ENCODE measurements at regions not wholly inside any gene's neighbourhood (a gene's known extent, or its start where the extent isn't known, plus 50 kb on each side); places are given as distances from the start of the nearest gene placed in this dataset.

DNA sequence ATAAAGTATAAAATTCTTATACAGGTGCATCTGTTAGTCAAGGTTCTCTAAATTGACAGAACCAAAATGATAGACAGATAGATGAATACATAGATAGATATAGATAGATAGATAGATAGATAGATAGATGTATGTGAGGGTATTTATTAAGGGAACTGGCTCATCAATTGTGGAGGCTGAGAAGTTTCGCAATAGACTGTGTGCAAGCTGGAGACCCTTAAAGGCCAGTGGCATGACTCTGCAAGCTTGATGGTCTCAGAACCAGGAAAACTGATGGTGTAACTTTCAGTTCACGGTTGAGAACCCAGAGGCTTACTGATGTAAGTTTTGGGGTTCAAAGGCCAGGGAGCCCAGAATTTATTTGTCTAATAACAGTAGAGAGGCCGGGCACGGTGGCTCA, 1123.7 kb upstream of the CADM2 start:
- Histone ChIP-seq H3K36me3 (ENCODE audit: control insufficient read depth, insufficient read depth, low read length, severe bottlenecking) (no peaks in the 10 kb centered on the region), H3K9me3 (ENCODE audit: control insufficient read depth, low read length) (peaks cover 14% of the 10 kb centered on the region), H3K4me3 (ENCODE audit: low read length) (no peak overlapping the region), H3K4me1 (ENCODE audit: control insufficient read depth, insufficient read depth, low read length) (no peaks in the 10 kb centered on the region), H3K27me3 (replicated peaks; ENCODE audit: control insufficient read depth, insufficient read depth, low read length) (no peaks in the 10 kb centered on the region), H3K9ac (ENCODE audit: low read length) (no peak overlapping the region)
- DNase-seq (ENCODE audit: low read depth) = no peak

DNA sequence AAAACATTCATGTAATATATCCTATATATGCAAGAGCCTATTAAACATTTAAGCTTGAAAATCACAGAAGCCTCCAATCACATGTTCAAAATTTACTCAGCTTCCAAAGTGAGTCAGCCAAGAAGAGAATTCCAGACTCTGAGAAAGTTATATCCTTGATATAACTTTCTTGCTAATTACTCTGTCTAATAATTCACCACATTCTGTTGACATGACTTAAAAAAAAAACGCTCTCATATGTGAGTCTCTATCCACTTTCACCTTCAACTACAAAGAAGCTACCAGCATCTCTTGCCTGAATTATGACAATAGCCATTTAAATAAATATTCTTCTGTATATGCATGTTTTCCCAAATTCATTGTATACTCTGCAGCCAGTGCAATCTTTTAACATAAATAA, 1116.3 kb upstream of the CADM2 start:
- H3K4me1 ChIP-seq (ENCODE audit: control insufficient read depth, insufficient read depth, low read length) = no peaks in the 10 kb centered on the region
- no peak overlapping the region for H3K9ac ChIP-seq (ENCODE audit: low read length)
- H3K36me3 ChIP-seq (ENCODE audit: control insufficient read depth, insufficient read depth, low read length, severe bottlenecking) = no peaks in the 10 kb centered on the region
- no peaks in the 10 kb centered on the region for H3K27me3 ChIP-seq (replicated peaks; ENCODE audit: control insufficient read depth, insufficient read depth, low read length)
- no peak overlapping the region for H3K4me3 ChIP-seq (ENCODE audit: low read length)
- DNase-seq (ENCODE audit: low read depth) = no peak
- no peaks in the 10 kb centered on the region for H3K9me3 ChIP-seq (ENCODE audit: control insufficient read depth, low read length)

DNA sequence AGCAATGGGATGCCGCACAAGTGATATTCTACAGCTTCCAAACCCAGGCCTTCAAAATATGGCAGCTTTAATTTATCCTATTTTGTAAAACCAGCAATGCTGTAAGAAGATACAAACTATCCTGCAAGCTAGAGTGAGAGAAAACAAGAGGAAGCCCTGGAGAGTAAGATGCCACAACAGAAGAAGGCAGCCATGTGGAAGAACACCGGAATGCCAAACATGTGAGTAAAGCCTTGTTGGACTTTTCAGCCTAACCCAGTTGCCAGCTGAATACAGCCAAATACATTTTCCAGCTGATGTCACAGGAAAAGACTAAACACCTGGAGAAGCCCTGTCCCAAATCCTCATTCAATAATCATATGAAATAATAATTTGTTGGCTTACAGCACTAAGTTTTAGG, 1115.1 kb upstream of the CADM2 start:
- no peak overlapping the region for H3K4me3 ChIP-seq (ENCODE audit: low read length)
- no peaks in the 10 kb centered on the region for H3K27me3 ChIP-seq (replicated peaks; ENCODE audit: control insufficient read depth, insufficient read depth, low read length)
- no peaks in the 10 kb centered on the region for H3K4me1 ChIP-seq (ENCODE audit: control insufficient read depth, insufficient read depth, low read length)
- no peaks in the 10 kb centered on the region for H3K9me3 ChIP-seq (ENCODE audit: control insufficient read depth, low read length)
- no peaks in the 10 kb centered on the region for H3K36me3 ChIP-seq (ENCODE audit: control insufficient read depth, insufficient read depth, low read length, severe bottlenecking)
- H3K9ac ChIP-seq (ENCODE audit: low read length) = no peak overlapping the region
- DNase-seq (ENCODE audit: low read depth) = no peak

DNA sequence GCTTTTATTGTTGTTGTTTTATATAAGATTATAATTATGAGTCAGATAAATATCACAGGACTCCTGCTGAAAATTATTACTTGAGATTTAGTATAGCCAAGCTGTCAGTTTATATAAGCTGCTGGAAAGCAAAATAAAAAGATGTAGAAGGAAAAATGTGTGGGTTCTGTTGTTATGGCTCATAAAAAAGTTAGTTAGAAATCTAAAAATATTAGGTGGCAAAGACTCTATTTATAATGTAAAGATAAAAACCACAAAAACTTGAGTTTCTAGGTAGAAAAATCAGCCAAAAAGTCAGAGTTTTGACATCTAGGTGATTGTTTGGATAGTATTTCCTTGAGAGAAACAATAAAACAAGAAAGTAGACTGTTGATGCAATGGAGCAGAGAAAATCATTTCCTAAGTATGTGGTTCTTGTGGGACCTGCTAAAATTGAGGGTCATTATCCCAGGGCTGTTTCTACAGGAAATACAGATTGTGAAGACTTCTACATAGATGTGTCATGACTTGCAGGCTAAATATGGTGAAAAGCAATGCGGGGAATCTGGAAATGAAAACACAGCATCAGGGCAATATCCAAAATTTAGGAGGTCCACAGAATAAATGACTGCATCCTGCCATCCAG, 1109.6 kb upstream of the CADM2 start:
- Histone ChIP-seq H3K9me3 (ENCODE audit: control insufficient read depth, low read length) (peaks cover 3% of the 10 kb centered on the region), H3K4me1 (ENCODE audit: control insufficient read depth, insufficient read depth, low read length) (no peaks in the 10 kb centered on the region), H3K4me3 (ENCODE audit: low read length) (no peak overlapping the region), H3K9ac (ENCODE audit: low read length) (no peak overlapping the region), H3K27me3 (replicated peaks; ENCODE audit: control insufficient read depth, insufficient read depth, low read length) (no peaks in the 10 kb centered on the region), H3K36me3 (ENCODE audit: control insufficient read depth, insufficient read depth, low read length, severe bottlenecking) (no peaks in the 10 kb centered on the region)
- no peak for DNase-seq (ENCODE audit: low read depth)

DNA sequence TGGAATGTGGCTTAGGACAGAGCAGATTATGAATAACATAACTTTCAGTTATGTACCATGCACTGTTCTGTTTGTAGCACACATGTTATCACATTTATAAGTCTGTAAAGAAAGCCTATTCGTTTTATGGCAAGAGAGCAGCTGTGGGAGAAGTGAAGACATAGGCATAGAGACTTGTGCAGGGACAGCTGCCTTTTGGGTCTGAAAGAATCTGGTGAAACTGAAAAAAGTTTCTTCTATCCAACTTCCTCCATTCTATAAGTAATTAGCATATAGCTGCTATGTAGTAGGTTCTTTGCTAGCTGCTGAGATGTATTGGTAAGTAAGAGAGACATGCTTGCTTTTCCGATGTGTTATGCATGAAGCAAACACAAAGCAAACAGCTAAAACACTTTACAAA, 1095.4 kb upstream of the CADM2 start:
- no peak for DNase-seq (ENCODE audit: low read depth)
- H3K9ac ChIP-seq (ENCODE audit: low read length) = no peak overlapping the region
- H3K27me3 ChIP-seq (replicated peaks; ENCODE audit: control insufficient read depth, insufficient read depth, low read length) = no peaks in the 10 kb centered on the region
- no peaks in the 10 kb centered on the region for H3K4me1 ChIP-seq (ENCODE audit: control insufficient read depth, insufficient read depth, low read length)
- H3K4me3 ChIP-seq (ENCODE audit: low read length) = no peak overlapping the region
- no peaks in the 10 kb centered on the region for H3K36me3 ChIP-seq (ENCODE audit: control insufficient read depth, insufficient read depth, low read length, severe bottlenecking)
- no peaks in the 10 kb centered on the region for H3K9me3 ChIP-seq (ENCODE audit: control insufficient read depth, low read length)

DNA sequence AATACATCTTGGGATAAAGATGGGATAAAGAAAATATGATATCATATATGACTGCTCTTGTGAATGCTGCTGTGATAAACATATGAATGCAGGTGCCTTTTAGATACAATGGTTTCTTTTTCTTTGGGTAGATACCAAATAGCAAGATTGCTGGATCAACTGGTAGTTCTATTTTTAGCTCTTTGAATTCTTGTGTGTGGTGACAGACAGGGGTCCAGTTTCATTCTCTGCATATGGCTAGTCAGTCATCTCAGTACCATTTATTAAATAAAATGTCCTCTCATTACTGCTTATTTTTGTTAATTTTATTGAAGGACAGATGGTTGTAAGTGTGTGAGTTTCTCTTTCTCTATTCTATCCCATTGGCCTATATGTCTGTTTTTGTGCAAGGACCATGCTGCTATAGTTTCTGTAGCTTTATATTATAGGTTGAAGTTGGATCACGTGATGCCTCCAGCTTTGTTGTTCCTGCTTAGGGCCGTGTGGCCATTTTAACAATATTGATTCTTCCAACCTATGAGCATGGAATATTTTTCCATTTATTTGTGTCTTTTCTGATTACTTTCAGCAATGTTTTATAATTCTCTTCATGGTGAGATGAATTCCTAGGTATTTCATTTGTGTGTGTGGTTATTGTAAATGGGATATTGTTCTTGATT, 1089.8 kb upstream of the CADM2 start:
- Histone ChIP-seq H3K27me3 (replicated peaks; ENCODE audit: control insufficient read depth, insufficient read depth, low read length) (no peaks in the 10 kb centered on the region), H3K4me1 (ENCODE audit: control insufficient read depth, insufficient read depth, low read length) (no peaks in the 10 kb centered on the region), H3K36me3 (ENCODE audit: control insufficient read depth, insufficient read depth, low read length, severe bottlenecking) (no peaks in the 10 kb centered on the region), H3K9me3 (ENCODE audit: control insufficient read depth, low read length) (peaks cover under 1% of the 10 kb centered on the region), H3K9ac (ENCODE audit: low read length) (no peak overlapping the region), H3K4me3 (ENCODE audit: low read length) (no peak overlapping the region)
- no peak for DNase-seq (ENCODE audit: low read depth)

DNA sequence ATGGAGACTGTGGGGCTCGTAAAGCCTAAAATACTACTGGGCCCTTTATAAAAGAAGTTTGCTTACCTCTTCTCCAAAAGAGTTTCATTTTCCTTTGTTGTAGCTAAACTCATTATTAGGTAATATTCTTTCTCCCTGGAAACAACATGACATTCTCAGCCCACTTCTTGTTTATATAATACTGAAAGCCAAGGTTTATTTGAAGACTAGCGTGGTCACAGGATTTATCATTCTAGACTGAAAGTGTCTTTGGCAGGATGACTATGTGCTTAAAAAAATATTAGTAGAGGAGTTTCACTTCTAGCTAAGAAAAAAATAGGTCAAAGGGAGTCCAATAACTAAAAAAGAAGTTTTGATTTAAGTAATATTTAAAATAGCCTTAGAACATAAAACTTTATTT, 1085.2 kb upstream of the CADM2 start:
- Histone ChIP-seq H3K9me3 (ENCODE audit: control insufficient read depth, low read length) (peaks cover 11% of the 10 kb centered on the region), H3K4me3 (ENCODE audit: low read length) (no peak overlapping the region)
- no peak for DNase-seq (ENCODE audit: low read depth)

DNA sequence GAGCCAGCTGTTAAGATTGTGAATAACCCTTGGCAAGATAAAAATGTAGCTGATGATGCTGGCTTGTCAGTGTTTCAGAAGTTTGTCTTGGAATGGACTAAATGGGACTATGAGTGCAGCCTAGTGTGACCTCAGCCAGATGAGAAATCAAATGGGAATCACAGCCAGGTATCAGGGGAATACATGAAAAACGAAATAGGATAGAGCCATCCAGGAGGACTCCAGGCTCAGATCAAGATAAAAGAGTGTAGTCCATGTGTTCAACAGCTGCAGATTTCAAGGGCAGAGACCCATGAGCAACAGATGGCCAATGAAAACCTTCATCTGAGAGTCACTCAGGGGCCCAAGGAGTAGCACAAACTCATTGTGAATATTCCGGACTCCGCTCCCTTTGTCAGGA, 1080.9 kb upstream of the CADM2 start:
- no peak for DNase-seq (ENCODE audit: low read depth)
- Histone ChIP-seq H3K9me3 (ENCODE audit: control insufficient read depth, low read length) (peaks cover 11% of the 10 kb centered on the region), H3K4me1 (ENCODE audit: control insufficient read depth, insufficient read depth, low read length) (no peaks in the 10 kb centered on the region), H3K9ac (ENCODE audit: low read length) (no peak overlapping the region), H3K4me3 (ENCODE audit: low read length) (no peak overlapping the region), H3K36me3 (ENCODE audit: control insufficient read depth, insufficient read depth, low read length, severe bottlenecking) (no peaks in the 10 kb centered on the region), H3K27me3 (replicated peaks; ENCODE audit: control insufficient read depth, insufficient read depth, low read length) (no peaks in the 10 kb centered on the region)

More for the DNA sequence above, 1085.2 kb upstream of the CADM2 start:
- Histone ChIP-seq H3K27me3 (replicated peaks; ENCODE audit: control insufficient read depth, insufficient read depth, low read length) (no peaks in the 10 kb centered on the region), H3K9ac (ENCODE audit: low read length) (no peak overlapping the region), H3K36me3 (ENCODE audit: control insufficient read depth, insufficient read depth, low read length, severe bottlenecking) (no peaks in the 10 kb centered on the region), H3K4me1 (ENCODE audit: control insufficient read depth, insufficient read depth, low read length) (no peaks in the 10 kb centered on the region)

DNA sequence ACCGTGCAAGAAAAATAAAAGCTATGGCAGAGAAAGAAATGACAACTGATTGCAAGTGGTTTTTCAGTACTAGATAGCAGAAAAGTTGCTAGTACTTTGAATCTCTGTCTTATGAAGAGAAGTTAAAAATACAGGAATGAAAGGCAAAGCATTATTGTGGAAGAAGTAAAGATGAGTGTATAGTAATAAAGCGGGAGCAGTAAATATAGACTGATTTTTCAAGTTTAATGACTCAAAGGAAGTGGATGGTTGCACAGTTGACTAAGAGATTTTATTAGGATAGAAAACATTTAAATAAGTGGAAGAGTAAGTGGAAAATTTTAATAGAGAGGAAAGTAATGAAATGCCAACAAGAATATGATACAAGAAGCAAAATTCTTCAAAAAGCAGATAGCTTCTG, 1076.1 kb upstream of the CADM2 start:
- Histone ChIP-seq H3K9ac (ENCODE audit: low read length) (no peak overlapping the region), H3K27me3 (replicated peaks; ENCODE audit: control insufficient read depth, insufficient read depth, low read length) (no peaks in the 10 kb centered on the region), H3K4me3 (ENCODE audit: low read length) (no peak overlapping the region), H3K9me3 (ENCODE audit: control insufficient read depth, low read length) (no peaks in the 10 kb centered on the region), H3K36me3 (ENCODE audit: control insufficient read depth, insufficient read depth, low read length, severe bottlenecking) (no peaks in the 10 kb centered on the region), H3K4me1 (ENCODE audit: control insufficient read depth, insufficient read depth, low read length) (no peaks in the 10 kb centered on the region)
- DNase-seq (ENCODE audit: low read depth) = no peak

DNA sequence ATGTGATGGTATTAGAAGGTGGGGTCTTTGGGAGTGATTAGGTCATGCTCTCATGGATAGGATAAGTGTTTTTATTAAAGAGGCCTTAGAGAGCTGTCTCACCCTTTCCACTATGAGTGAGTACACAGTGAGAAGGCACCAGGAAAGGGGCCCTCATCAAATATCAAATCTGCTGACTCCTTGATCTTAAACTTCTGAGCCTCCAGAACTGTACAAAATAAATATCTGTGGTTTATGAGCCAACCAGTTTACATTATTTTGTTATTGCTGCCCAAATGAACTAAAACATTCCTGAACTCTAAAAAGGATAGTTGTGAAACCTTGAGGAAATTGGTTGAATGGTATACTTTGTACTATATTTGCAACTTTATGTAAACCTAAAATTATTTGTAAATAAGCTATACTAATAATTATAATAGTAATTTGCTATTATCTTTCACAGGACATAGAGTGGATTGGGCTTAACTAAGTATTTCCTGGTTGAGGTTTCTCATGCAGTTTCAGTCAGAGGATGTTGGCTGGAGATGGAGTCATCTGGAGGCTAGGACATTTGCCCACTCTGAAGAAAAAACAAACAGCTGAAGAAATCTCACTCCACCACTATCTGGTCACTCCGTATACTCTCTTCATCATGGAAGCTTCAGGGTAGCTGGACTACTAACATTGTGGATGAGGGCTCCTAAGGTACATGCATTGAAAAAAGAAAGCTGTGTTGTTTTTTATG, 1068.6 kb upstream of the CADM2 start:
- Histone ChIP-seq H3K4me1 (ENCODE audit: control insufficient read depth, insufficient read depth, low read length) (no peaks in the 10 kb centered on the region), H3K36me3 (ENCODE audit: control insufficient read depth, insufficient read depth, low read length, severe bottlenecking) (no peaks in the 10 kb centered on the region), H3K27me3 (replicated peaks; ENCODE audit: control insufficient read depth, insufficient read depth, low read length) (no peaks in the 10 kb centered on the region), H3K9ac (ENCODE audit: low read length) (no peak overlapping the region), H3K9me3 (ENCODE audit: control insufficient read depth, low read length) (no peaks in the 10 kb centered on the region), H3K4me3 (ENCODE audit: low read length) (no peak overlapping the region)
- no peak for DNase-seq (ENCODE audit: low read depth)

DNA sequence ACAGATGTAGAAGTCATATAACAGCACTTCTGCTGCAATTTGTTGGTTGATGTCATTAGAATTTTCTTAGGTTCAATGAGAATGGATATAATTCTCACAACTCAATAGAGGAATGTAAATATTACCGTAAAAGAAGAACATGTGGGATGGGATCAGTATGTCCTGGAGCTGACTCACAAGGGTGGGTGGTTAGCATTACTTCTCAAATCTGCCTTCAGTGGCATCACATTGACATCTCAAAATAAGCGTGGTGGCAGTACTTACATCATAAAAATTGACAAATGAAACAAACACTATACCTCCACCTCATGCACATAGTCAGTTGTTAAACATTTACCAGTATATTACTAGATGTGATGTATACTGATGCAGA, 1068.0 kb upstream of the CADM2 start:
- no peaks in the 10 kb centered on the region for H3K27me3 ChIP-seq (replicated peaks; ENCODE audit: control insufficient read depth, insufficient read depth, low read length)
- H3K9me3 ChIP-seq (ENCODE audit: control insufficient read depth, low read length) = no peaks in the 10 kb centered on the region
- DNase-seq (ENCODE audit: low read depth) = no peak
- no peak overlapping the region for H3K9ac ChIP-seq (ENCODE audit: low read length)
- no peak overlapping the region for H3K4me3 ChIP-seq (ENCODE audit: low read length)
- H3K36me3 ChIP-seq (ENCODE audit: control insufficient read depth, insufficient read depth, low read length, severe bottlenecking) = no peaks in the 10 kb centered on the region
- no peaks in the 10 kb centered on the region for H3K4me1 ChIP-seq (ENCODE audit: control insufficient read depth, insufficient read depth, low read length)

Measured in adipocyte (in vitro differentiated cells).